ENCODE measurements at regions not wholly inside any gene's neighbourhood (a gene's known extent, or its start where the extent isn't known, plus 50 kb on each side); places are given as distances from the start of the nearest gene placed in this dataset.

- Mint-ChIP-seq H3K4me3 (no peak overlapping the region), H3K36me3 (ENCODE audit: insufficient read depth) (no peaks in the 10 kb centered on the region), H3K9me3 (peaks cover 5% of the 10 kb centered on the region), H3K27ac (ENCODE audit: low read depth) (no peak overlapping the region), H3K27me3 (no peaks in the 10 kb centered on the region), H3K4me1 (no peaks in the 10 kb centered on the region)
- ATAC-seq (replicated peaks; ENCODE audit: extremely low read depth, poor library complexity, severe bottlenecking): no peak
- DNase-seq (ENCODE audit: low spot score in 2 of 2): no peak
Measured at GRCh38 chr5:164094291-164094690, 588.9 kb downstream of the MAT2B start.

DNA sequence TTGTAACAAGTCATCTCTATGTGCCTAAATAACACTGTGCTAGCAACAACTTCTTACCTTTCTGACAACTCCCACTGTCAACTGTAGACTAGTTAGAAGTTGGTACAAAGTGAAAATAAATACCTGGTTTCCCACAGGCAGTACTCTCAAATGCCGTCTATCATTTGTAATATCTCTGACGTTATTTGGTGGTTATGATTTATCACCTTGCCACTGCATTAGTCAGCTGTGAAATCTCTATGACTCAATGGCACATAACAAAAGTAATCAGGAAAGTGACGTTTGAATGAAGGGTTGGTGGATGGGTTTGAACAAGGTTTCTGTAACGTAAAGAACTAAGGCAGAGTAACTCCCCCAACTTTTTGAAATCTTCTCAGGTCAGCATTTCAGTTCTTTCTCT, 592.3 kb downstream of the MAT2B start:
- Mint-ChIP-seq H3K27me3 (no peaks in the 10 kb centered on the region), H3K36me3 (ENCODE audit: insufficient read depth) (no peaks in the 10 kb centered on the region), H3K4me3 (no peak overlapping the region), H3K9me3 (peaks cover under 1% of the 10 kb centered on the region), H3K27ac (ENCODE audit: low read depth) (no peak overlapping the region), H3K4me1 (no peaks in the 10 kb centered on the region)
- ATAC-seq (replicated peaks; ENCODE audit: extremely low read depth, poor library complexity, severe bottlenecking) (no peak), DNase-seq (ENCODE audit: low spot score in 2 of 2) (no peak)

GRCh38 chr5:164098531-164098930, 593.1 kb downstream of the MAT2B start:
- no peak for DNase-seq (ENCODE audit: low spot score in 2 of 2)
- H3K4me1 Mint-ChIP-seq: no peaks in the 10 kb centered on the region
- no peak overlapping the region for H3K4me3 Mint-ChIP-seq

GRCh38 chr5:164098979-164099378, 593.6 kb downstream of the MAT2B start:
- peaks cover 10% of the 10 kb centered on the region for H3K9me3 Mint-ChIP-seq
- ATAC-seq (replicated peaks; ENCODE audit: extremely low read depth, poor library complexity, severe bottlenecking): no peak
- no peaks in the 10 kb centered on the region for H3K4me1 Mint-ChIP-seq

More at GRCh38 chr5:164098531-164098930, 593.1 kb downstream of the MAT2B start:
- Mint-ChIP-seq H3K27me3 (no peaks in the 10 kb centered on the region), H3K27ac (ENCODE audit: low read depth) (no peak overlapping the region), H3K9me3 (peaks cover 8% of the 10 kb centered on the region), H3K36me3 (ENCODE audit: insufficient read depth) (no peaks in the 10 kb centered on the region)
- ATAC-seq (replicated peaks; ENCODE audit: extremely low read depth, poor library complexity, severe bottlenecking): no peak

DNA sequence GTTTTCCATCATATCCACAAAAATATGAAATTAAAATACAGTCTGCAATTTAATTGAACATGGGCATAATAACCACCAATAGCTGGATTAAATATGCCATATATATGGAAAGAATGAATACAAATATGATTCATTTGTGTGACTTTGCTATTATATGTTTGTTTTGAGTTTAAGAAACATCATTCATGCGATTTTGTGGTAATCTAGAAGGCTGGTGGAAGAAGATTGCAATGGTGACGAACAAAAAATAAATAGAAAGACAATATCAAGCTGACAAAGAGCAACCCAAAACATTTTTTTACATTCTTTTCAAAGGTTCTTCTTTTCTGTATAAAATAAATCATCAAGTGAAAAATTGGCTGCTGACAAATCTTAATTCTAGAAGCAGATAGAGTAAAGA, 610.0 kb downstream of the MAT2B start:
- ATAC-seq (replicated peaks; ENCODE audit: extremely low read depth, poor library complexity, severe bottlenecking): no peak
- no peaks in the 10 kb centered on the region for H3K4me1 Mint-ChIP-seq
- H3K9me3 Mint-ChIP-seq: peaks cover 17% of the 10 kb centered on the region
- H3K27me3 Mint-ChIP-seq: no peaks in the 10 kb centered on the region
- H3K36me3 Mint-ChIP-seq (ENCODE audit: insufficient read depth): no peaks in the 10 kb centered on the region
- no peak overlapping the region for H3K27ac Mint-ChIP-seq (ENCODE audit: low read depth)
- DNase-seq (ENCODE audit: low spot score in 2 of 2): no peak
- no peak overlapping the region for H3K4me3 Mint-ChIP-seq

More at GRCh38 chr5:164098979-164099378, 593.6 kb downstream of the MAT2B start:
- DNase-seq (ENCODE audit: low spot score in 2 of 2): no peak
- no peaks in the 10 kb centered on the region for H3K36me3 Mint-ChIP-seq (ENCODE audit: insufficient read depth)
- H3K27me3 Mint-ChIP-seq: no peaks in the 10 kb centered on the region
- no peak overlapping the region for H3K27ac Mint-ChIP-seq (ENCODE audit: low read depth)
- H3K4me3 Mint-ChIP-seq: no peak overlapping the region

DNA sequence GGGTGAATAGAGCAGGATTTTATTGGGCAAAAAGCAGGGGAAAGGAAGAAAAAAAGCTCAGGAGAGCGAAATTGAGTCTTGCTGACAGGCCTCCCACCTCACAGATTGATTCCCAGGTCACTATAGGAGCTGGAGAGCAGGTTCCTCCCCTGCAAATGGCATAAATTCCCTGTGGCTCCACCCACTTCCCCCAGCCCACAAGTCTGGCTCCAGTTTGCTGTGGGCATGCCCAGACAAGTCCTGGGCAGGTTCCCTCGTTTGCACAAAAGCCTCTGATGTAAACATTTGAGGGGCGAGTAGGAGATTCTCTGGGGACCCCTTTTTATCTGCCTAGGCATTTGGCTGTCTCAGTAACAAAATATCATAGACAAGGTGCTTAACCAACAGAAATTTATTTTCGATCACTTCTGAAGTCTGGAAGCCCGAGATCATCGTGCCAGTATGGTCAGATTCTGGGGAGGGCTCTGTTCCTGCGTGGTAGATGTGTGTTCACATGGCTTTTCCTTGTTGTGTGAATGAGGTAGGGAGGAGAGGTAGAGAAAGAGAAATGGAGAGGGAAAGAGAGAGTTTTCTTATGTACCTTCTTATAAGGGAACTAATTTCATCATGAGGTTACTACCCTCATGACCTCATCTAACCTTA, 614.5 kb downstream of the MAT2B start:
- H3K27ac Mint-ChIP-seq (ENCODE audit: low read depth): no peak overlapping the region

GRCh38 chr5:164127527-164127926, 622.1 kb downstream of the MAT2B start:
- H3K4me3 Mint-ChIP-seq: no peak overlapping the region
- no peak for ATAC-seq (replicated peaks; ENCODE audit: extremely low read depth, poor library complexity, severe bottlenecking)
- no peak for DNase-seq (ENCODE audit: low spot score in 2 of 2)
- H3K4me1 Mint-ChIP-seq: no peaks in the 10 kb centered on the region
- H3K36me3 Mint-ChIP-seq (ENCODE audit: insufficient read depth): peaks cover under 1% of the 10 kb centered on the region
- H3K27ac Mint-ChIP-seq (ENCODE audit: low read depth): no peak overlapping the region
- no peaks in the 10 kb centered on the region for H3K27me3 Mint-ChIP-seq
- H3K9me3 Mint-ChIP-seq: peaks cover 29% of the 10 kb centered on the region

More for the DNA sequence above, 614.5 kb downstream of the MAT2B start:
- H3K27me3 Mint-ChIP-seq: no peaks in the 10 kb centered on the region
- DNase-seq (ENCODE audit: low spot score in 2 of 2): no peak
- H3K9me3 Mint-ChIP-seq: peaks cover 13% of the 10 kb centered on the region
- H3K4me1 Mint-ChIP-seq: no peaks in the 10 kb centered on the region
- no peaks in the 10 kb centered on the region for H3K36me3 Mint-ChIP-seq (ENCODE audit: insufficient read depth)
- no peak overlapping the region for H3K4me3 Mint-ChIP-seq
- ATAC-seq (replicated peaks; ENCODE audit: extremely low read depth, poor library complexity, severe bottlenecking): no peak

- Mint-ChIP-seq H3K9me3 (peaks cover 26% of the 10 kb centered on the region), H3K36me3 (ENCODE audit: insufficient read depth) (peaks cover 5% of the 10 kb centered on the region), H3K27ac (ENCODE audit: low read depth) (no peak overlapping the region), H3K4me1 (no peaks in the 10 kb centered on the region), H3K4me3 (no peak overlapping the region), H3K27me3 (no peaks in the 10 kb centered on the region)
- no peak for ATAC-seq (replicated peaks; ENCODE audit: extremely low read depth, poor library complexity, severe bottlenecking)
- no peak for DNase-seq (ENCODE audit: low spot score in 2 of 2)
Measured at GRCh38 chr5:164132358-164132757, 626.9 kb downstream of the MAT2B start.

GRCh38 chr5:164137095-164137494, 631.7 kb downstream of the MAT2B start:
- ATAC-seq (replicated peaks; ENCODE audit: extremely low read depth, poor library complexity, severe bottlenecking): no peak
- DNase-seq (ENCODE audit: low spot score in 2 of 2): no peak
- Mint-ChIP-seq H3K4me3 (no peak overlapping the region), H3K27me3 (no peaks in the 10 kb centered on the region), H3K9me3 (no peaks in the 10 kb centered on the region), H3K4me1 (no peaks in the 10 kb centered on the region), H3K36me3 (ENCODE audit: insufficient read depth) (peaks cover 5% of the 10 kb centered on the region), H3K27ac (ENCODE audit: low read depth) (no peak overlapping the region)

DNA sequence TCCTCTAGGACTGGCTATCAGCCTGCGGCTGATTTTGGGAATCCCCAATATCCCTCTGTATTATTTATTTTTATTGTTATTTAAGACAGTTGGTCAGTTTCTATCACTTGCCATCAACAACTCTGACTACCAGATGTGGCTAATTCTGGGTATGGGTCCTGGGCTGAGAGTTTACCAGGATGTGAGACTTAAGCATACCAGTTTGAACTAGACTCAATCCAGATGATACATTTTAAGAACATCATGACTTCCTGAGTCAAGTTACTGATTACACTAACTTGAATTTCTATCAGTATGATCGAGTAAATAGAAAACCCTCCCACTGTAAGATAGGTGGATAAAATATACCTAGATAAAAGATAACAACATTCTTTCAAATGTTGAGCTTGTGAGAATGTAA, 634.0 kb downstream of the MAT2B start:
- Mint-ChIP-seq H3K27me3 (no peaks in the 10 kb centered on the region), H3K4me1 (no peaks in the 10 kb centered on the region), H3K27ac (ENCODE audit: low read depth) (no peak overlapping the region), H3K36me3 (ENCODE audit: insufficient read depth) (peaks cover 3% of the 10 kb centered on the region), H3K4me3 (no peak overlapping the region), H3K9me3 (peaks cover 12% of the 10 kb centered on the region)
- DNase-seq (ENCODE audit: low spot score in 2 of 2) (no peak), ATAC-seq (replicated peaks; ENCODE audit: extremely low read depth, poor library complexity, severe bottlenecking) (no peak)

GRCh38 chr5:164145458-164145857, 640.0 kb downstream of the MAT2B start:
- no peaks in the 10 kb centered on the region for H3K4me1 Mint-ChIP-seq
- no peaks in the 10 kb centered on the region for H3K27me3 Mint-ChIP-seq
- DNase-seq (ENCODE audit: low spot score in 2 of 2): no peak
- no peaks in the 10 kb centered on the region for H3K36me3 Mint-ChIP-seq (ENCODE audit: insufficient read depth)
- peaks cover 33% of the 10 kb centered on the region for H3K9me3 Mint-ChIP-seq
- H3K27ac Mint-ChIP-seq (ENCODE audit: low read depth): no peak overlapping the region
- H3K4me3 Mint-ChIP-seq: no peak overlapping the region
- no peak for ATAC-seq (replicated peaks; ENCODE audit: extremely low read depth, poor library complexity, severe bottlenecking)

DNA sequence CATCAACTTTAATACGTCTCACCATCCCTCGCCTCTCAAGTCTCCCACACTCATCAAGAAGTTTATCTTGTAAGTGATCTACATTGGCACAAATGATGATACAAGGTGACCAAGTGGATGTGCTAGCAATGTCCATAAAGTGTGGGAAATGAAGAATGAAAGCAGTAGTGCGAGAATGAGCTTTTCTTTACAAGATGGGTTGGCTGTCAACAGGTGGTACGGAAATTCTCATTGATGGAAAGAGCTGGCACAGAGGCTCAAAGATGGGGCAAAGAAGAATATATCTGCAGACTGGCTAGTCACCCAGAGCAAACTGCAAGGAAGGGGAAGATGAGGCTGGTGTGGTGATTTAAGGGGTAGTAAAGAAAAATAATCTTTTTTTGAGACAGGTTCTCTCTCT, 640.8 kb downstream of the MAT2B start:
- Mint-ChIP-seq H3K9me3 (peaks cover 37% of the 10 kb centered on the region), H3K36me3 (ENCODE audit: insufficient read depth) (no peaks in the 10 kb centered on the region), H3K4me1 (no peaks in the 10 kb centered on the region), H3K27me3 (no peaks in the 10 kb centered on the region), H3K27ac (ENCODE audit: low read depth) (no peak overlapping the region), H3K4me3 (no peak overlapping the region)
- DNase-seq (ENCODE audit: low spot score in 2 of 2) (no peak), ATAC-seq (replicated peaks; ENCODE audit: extremely low read depth, poor library complexity, severe bottlenecking) (no peak)

DNA sequence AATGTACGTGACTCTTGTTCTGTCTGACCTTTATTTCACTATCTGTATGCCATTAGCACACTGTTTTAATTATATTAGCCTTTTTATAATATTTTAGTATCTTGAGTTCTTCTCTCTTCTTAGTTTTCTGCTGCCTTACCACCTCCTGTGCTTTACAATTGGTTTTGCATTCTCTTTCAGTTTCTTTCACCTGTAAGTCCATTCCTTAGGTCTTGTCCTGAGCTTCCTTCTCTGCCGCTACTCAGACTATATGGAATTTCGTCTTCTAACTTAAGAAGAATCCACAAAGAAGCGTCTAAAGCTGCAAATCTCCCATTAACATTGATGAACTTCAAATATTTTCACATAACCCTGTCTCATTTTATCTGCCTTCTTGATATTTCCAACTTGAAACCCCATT, 642.9 kb downstream of the MAT2B start:
- Mint-ChIP-seq H3K36me3 (ENCODE audit: insufficient read depth) (no peaks in the 10 kb centered on the region), H3K9me3 (peaks cover 35% of the 10 kb centered on the region), H3K27ac (ENCODE audit: low read depth) (no peak overlapping the region), H3K27me3 (no peaks in the 10 kb centered on the region), H3K4me1 (no peaks in the 10 kb centered on the region), H3K4me3 (no peak overlapping the region)
- ATAC-seq (replicated peaks; ENCODE audit: extremely low read depth, poor library complexity, severe bottlenecking): no peak
- DNase-seq (ENCODE audit: low spot score in 2 of 2): no peak
